Breast epithelium (tissue), 4 donors: ENCODE measurements at regions not wholly inside any gene's neighbourhood (a gene's known extent, or its start where the extent isn't known, plus 50 kb on each side); places are given as distances from the start of the nearest gene placed in this dataset.

Source experiments
- DNase-seq, 2 donors: peaks; one replicate each; pipeline ENCODE4 v3.0.0-alpha.2; 2019; ENCODE audit warnings: low spot score in 2 of 2
- H3K27ac ChIP-seq, 2 donors: fragments of 200-600 bp; sonication (generic) in 1 of 2; one replicate each; pipeline ENCODE4 v1.5.1; 2016 to 2019; ENCODE audit warnings: mild to moderate bottlenecking in 1 of 2
- H3K27me3 ChIP-seq, 2 donors: fragments of 200-600 bp; sonication (generic) in 1 of 2; one replicate each; pipeline versions ENCODE4 v1.5.1 to v1.6.0; 2017 to 2019; ENCODE audit warnings: control low read depth in 1 of 2, mild to moderate bottlenecking in 1 of 2
- H3K36me3 ChIP-seq: fragments of 200-600 bp; one replicate; pipeline ENCODE4 v1.5.1; 2019
- H3K4me1 ChIP-seq, 2 donors: fragments of 200-600 bp; sonication (generic); one replicate each; pipeline ENCODE4 v1.5.1; 2016 to 2019; ENCODE audit warnings: control low read depth in 1 of 2
- H3K4me3 ChIP-seq, 3 donors: fragments of 200-600 bp; sonication (generic); 1 replicate in 2 of 3; 2 replicates in 1 of 3; pipeline ENCODE4 v1.5.1; 2016 to 2019; ENCODE audit warnings: mild to moderate bottlenecking in 3 of 3, moderate library complexity in 2 of 3
- H3K9me3 ChIP-seq, 2 donors: fragments of 200-600 bp; sonication (generic) in 1 of 2; one replicate each; pipeline ENCODE4 v1.5.1; 2016 to 2019; ENCODE audit warnings: control low read depth in 1 of 2
- CTCF ChIP-seq, 3 donors: fragments of 450-650 bp; IDR thresholded peaks; one replicate each; pipeline ENCODE4 v1.5.1; 2016 to 2017; ENCODE audit warnings: antibody characterized with exemption in 3 of 3, mild to moderate bottlenecking in 3 of 3, moderate library complexity in 3 of 3
- POLR2A ChIP-seq: fragments of 450-650 bp; IDR thresholded peaks from one replicate; pipeline ENCODE4 v1.6.1; 2016; ENCODE audit warnings: antibody characterized with exemption, mild to moderate bottlenecking, moderate library complexity
- POLR2AphosphoS5 ChIP-seq, 3 donors: sonication (generic); formaldehyde crosslinking; IDR thresholded peaks; one replicate each; pipeline ENCODE4 v1.6.1; 2017; ENCODE audit warnings: antibody characterized with exemption in 3 of 3
- intact Hi-C: fragments of 100-400 bp; cut with DNase I; formaldehyde crosslinking; loops from one replicate; pipeline ENCODE4 v1.15.1; 2023; ENCODE audit warnings: low total_unique reads

GRCh38 chr5:147175516-147176097 lies 59.2 kb upstream of the STK32A start:
- intact Hi-C loops: no loop called here
- no peak for TF ChIP-seq POLR2AphosphoS5 (IDR thresholded peaks at IDR 0.05)
- no peak for TF ChIP-seq CTCF (IDR thresholded peaks at IDR 0.05)
- no peak for TF ChIP-seq POLR2A
- no peak for DNase-seq
- Histone ChIP-seq H3K4me1 (no peaks in the 10 kb centered on the region), H3K4me3 (no peak overlapping the region), H3K36me3 (no peaks in the 10 kb centered on the region), H3K27me3 (no peaks in the 10 kb centered on the region), H3K27ac (no peak overlapping the region), H3K9me3 (no peaks in the 10 kb centered on the region)

- H3K36me3 ChIP-seq: no peaks in the 10 kb centered on the region
- no peaks in the 10 kb centered on the region for H3K27me3 ChIP-seq
- no peak for DNase-seq
- no peak for TF ChIP-seq POLR2AphosphoS5 (IDR thresholded peaks at IDR 0.05)
- no peak for TF ChIP-seq CTCF (IDR thresholded peaks at IDR 0.05)
- TF ChIP-seq POLR2A: no peak
- H3K4me3 ChIP-seq: no peak overlapping the region
- intact Hi-C loops: no loop called here
- H3K27ac ChIP-seq: no peak overlapping the region
- no peaks in the 10 kb centered on the region for H3K9me3 ChIP-seq
- H3K4me1 ChIP-seq: no peaks in the 10 kb centered on the region
Measured at GRCh38 chr5:147176422-147176821, 58.4 kb upstream of the STK32A start.

- TF ChIP-seq POLR2A: no peak
- no peak for TF ChIP-seq POLR2AphosphoS5 (IDR thresholded peaks at IDR 0.05)
- no peak for TF ChIP-seq CTCF (IDR thresholded peaks at IDR 0.05)
- Histone ChIP-seq H3K27ac (no peak overlapping the region), H3K4me3 (no peak overlapping the region), H3K27me3 (no peaks in the 10 kb centered on the region), H3K4me1 (no peaks in the 10 kb centered on the region), H3K9me3 (no peaks in the 10 kb centered on the region), H3K36me3 (no peaks in the 10 kb centered on the region)
- intact Hi-C loops: no loop called here
- DNase-seq: no peak
Measured at GRCh38 chr5:147177125-147177840, 57.5 kb upstream of the STK32A start.

- intact Hi-C loops: no loop called here
- DNase-seq: no peak
- Histone ChIP-seq H3K27ac (no peak overlapping the region), H3K9me3 (no peaks in the 10 kb centered on the region), H3K27me3 (no peaks in the 10 kb centered on the region), H3K36me3 (no peaks in the 10 kb centered on the region), H3K4me1 (no peaks in the 10 kb centered on the region), H3K4me3 (no peak overlapping the region)
- TF ChIP-seq CTCF (IDR thresholded peaks at IDR 0.05) (no peak), POLR2AphosphoS5 (IDR thresholded peaks at IDR 0.05) (no peak), POLR2A (no peak)
Measured at GRCh38 chr5:147179562-147180147, 55.2 kb upstream of the STK32A start.

- H3K4me1 ChIP-seq: no peaks in the 10 kb centered on the region
- H3K27me3 ChIP-seq: no peaks in the 10 kb centered on the region
- intact Hi-C loops: no loop called here
- no peak overlapping the region for H3K4me3 ChIP-seq
- H3K9me3 ChIP-seq: no peaks in the 10 kb centered on the region
- TF ChIP-seq CTCF (IDR thresholded peaks at IDR 0.05) (no peak), POLR2AphosphoS5 (IDR thresholded peaks at IDR 0.05) (no peak), POLR2A (no peak)
- no peak overlapping the region for H3K27ac ChIP-seq
- DNase-seq: no peak
- no peaks in the 10 kb centered on the region for H3K36me3 ChIP-seq
Measured at GRCh38 chr5:147180751-147181150, 54.1 kb upstream of the STK32A start.
